ENCODE measurements at regions not wholly inside any gene's neighbourhood (a gene's known extent, or its start where the extent isn't known, plus 50 kb on each side); places are given as distances from the start of the nearest gene placed in this dataset.
"Not testable (repeated sequence)": the region's sequence is repeated elsewhere in the genome, so short reads cannot be mapped to it uniquely, and the experiment has no call there.

DNA sequence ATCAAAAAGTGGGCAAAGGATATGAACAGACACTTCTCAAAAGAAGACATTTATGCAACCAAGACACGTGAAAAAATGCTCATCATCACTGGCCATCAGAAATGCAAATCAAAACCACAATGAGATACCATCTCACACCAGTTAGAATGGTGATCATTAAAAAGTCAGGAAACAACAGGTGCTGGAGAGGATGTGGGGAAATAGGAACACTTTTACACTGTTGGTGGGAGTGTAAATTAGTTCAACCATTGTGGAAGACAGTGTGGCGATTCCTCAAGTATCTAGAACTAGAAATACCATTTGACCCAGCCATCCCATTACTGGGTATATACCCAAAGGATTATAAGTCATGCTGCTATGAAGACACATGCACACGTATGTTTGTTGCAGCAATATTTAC, 191.3 kb downstream of the POLR1F start:
- TF ChIP-seq, protein P1, sequence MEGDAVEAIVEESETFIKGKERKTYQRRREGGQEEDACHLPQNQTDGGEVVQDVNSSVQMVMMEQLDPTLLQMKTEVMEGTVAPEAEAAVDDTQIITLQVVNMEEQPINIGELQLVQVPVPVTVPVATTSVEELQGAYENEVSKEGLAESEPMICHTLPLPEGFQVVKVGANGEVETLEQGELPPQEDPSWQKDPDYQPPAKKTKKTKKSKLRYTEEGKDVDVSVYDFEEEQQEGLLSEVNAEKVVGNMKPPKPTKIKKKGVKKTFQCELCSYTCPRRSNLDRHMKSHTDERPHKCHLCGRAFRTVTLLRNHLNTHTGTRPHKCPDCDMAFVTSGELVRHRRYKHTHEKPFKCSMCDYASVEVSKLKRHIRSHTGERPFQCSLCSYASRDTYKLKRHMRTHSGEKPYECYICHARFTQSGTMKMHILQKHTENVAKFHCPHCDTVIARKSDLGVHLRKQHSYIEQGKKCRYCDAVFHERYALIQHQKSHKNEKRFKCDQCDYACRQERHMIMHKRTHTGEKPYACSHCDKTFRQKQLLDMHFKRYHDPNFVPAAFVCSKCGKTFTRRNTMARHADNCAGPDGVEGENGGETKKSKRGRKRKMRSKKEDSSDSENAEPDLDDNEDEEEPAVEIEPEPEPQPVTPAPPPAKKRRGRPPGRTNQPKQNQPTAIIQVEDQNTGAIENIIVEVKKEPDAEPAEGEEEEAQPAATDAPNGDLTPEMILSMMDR (IDR thresholded peaks at IDR 0.05) = not testable (repeated sequence)
- TF ChIP-seq POLR2A (IDR thresholded peaks at IDR 0.05) = not testable (repeated sequence)

Data from breast epithelium (tissue), 3 donors.